ENCODE measurements at regions not wholly inside any gene's neighbourhood (a gene's known extent, or its start where the extent isn't known, plus 50 kb on each side); places are given as distances from the start of the nearest gene placed in this dataset.

DNA sequence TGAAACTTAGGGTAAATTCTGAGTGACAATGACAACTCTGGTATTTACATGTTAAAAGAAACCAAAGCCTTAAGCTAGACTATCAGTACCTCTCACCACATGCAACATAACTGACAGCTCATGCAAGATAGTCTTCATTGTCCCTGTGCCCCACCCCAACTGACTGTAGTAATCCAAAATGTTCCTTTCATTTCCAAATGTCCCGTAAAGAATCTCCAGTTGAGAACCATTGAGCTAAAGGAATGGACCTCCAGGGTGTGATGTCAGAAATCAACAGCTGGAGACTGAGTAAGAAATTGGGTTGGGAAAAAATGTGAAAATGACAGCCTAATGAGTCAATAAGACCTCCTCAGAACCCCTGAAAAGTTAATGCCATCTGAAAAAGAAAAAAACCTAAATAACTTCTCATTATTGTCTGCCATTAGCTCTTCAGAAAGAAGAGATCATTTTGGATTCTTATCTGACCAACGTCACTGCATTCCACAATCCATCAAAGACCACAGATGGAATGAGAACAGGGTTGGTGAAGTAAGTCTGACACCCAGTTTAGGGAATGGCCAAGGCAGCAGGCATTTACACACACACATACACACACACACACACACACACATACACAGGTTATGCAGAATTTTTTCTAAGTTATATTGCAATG, 51.7 kb upstream of the ACVR2A start:
- ChIA-PET CTCF (interaction anchor here (1.4 to 2.0 kb wide), 3 partner anchors 15 to 710 kb away, joined by 3 to 5 read pairs (median 3); no protein-coding TSS in a partner anchor), POLR2A (no interaction called here)
- DNase-seq (ENCODE audit: extremely low spot score) = no peak
- TF ChIP-seq, protein P1, sequence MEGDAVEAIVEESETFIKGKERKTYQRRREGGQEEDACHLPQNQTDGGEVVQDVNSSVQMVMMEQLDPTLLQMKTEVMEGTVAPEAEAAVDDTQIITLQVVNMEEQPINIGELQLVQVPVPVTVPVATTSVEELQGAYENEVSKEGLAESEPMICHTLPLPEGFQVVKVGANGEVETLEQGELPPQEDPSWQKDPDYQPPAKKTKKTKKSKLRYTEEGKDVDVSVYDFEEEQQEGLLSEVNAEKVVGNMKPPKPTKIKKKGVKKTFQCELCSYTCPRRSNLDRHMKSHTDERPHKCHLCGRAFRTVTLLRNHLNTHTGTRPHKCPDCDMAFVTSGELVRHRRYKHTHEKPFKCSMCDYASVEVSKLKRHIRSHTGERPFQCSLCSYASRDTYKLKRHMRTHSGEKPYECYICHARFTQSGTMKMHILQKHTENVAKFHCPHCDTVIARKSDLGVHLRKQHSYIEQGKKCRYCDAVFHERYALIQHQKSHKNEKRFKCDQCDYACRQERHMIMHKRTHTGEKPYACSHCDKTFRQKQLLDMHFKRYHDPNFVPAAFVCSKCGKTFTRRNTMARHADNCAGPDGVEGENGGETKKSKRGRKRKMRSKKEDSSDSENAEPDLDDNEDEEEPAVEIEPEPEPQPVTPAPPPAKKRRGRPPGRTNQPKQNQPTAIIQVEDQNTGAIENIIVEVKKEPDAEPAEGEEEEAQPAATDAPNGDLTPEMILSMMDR (IDR thresholded peaks at IDR 0.05; ENCODE audit: control extremely low read depth, extremely low read depth, low read depth, missing control alignments) = no peak

DNA sequence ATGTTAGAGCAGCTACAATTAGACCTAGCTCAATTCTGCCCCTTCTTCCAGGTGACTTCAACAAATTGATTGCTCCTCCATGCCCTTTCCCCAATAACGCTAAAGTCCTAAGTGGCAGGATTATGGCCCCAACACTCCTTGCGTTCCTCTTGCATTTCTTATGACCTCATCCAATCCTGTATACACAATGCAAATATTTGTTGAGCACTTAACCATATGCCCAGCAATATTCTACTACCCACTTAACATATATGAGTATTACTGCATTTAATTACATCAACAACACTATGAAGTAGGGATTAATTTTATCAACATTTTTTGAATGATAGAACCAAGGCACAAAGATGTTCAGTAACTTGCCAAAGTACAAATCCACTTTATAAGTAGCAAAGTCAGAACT, 54.2 kb upstream of the ACVR2A start:
- CTCF ChIA-PET = interaction anchor here (0.9 to 1.5 kb wide), 4 partner anchors 11 to 16 kb away, joined by 3 to 5 read pairs (median 3); no protein-coding TSS in a partner anchor
- DNase-seq (ENCODE audit: extremely low spot score) = no peak
- POLR2A ChIA-PET = no interaction called here
- TF ChIP-seq, protein P1 (IDR thresholded peaks at IDR 0.05; ENCODE audit: control extremely low read depth, extremely low read depth, low read depth, missing control alignments) = no peak

DNA sequence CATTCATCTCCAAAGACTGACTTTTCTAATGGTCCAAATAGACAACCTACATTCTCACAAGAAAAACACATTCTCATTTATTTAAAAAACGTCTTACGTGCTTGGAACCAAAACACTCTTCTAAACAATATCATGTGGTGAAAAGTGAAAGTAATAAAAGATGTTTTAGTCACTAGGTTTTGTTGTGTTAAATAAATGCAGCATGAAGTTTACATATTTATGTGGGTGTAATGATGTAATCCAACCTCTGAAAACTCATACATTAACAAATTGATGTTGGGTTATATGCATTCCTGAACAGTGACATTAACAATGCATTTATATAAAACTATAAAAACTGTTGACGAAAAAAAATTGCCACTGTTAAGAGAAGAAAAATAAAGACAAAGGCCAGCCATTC, 55.1 kb upstream of the ACVR2A start:
- TF ChIP-seq, protein P1 (IDR thresholded peaks at IDR 0.05; ENCODE audit: control extremely low read depth, extremely low read depth, low read depth, missing control alignments) = no peak
- no peak for DNase-seq (ENCODE audit: extremely low spot score)
- POLR2A ChIA-PET = no interaction called here
- CTCF ChIA-PET = interaction anchor here (0.7 to 1.5 kb wide), 4 partner anchors 10 to 719 kb away, joined by 3 to 5 read pairs (median 4); no protein-coding TSS in a partner anchor

DNA sequence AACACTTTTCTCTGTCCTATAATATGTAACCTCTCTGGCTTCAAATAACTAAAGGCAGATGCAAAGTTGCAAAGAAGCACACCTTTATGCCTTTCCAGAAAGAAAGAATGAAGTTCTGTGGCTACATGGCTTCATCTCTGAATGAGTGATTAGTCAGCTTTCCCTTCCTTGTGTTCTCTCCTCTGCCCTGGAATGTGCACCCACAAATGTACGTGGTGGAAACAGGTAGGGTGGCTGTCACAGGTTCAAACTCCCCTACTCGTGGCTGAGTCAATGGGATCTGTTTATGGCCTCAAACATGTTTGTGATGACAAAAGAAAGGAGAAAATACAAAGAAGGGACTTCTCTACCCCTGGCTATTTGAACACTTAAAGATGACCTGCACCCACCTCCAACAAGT, 55.5 kb upstream of the ACVR2A start:
- ChIA-PET CTCF (interaction anchor here (0.9 to 1.5 kb wide), 2 partner anchors 11 to 14 kb away, joined by 3 to 5 read pairs; no protein-coding TSS in a partner anchor), POLR2A (no interaction called here)
- TF ChIP-seq, protein P1 (IDR thresholded peaks at IDR 0.05; ENCODE audit: control extremely low read depth, extremely low read depth, low read depth, missing control alignments) = no peak
- DNase-seq (ENCODE audit: extremely low spot score) = no peak

DNA sequence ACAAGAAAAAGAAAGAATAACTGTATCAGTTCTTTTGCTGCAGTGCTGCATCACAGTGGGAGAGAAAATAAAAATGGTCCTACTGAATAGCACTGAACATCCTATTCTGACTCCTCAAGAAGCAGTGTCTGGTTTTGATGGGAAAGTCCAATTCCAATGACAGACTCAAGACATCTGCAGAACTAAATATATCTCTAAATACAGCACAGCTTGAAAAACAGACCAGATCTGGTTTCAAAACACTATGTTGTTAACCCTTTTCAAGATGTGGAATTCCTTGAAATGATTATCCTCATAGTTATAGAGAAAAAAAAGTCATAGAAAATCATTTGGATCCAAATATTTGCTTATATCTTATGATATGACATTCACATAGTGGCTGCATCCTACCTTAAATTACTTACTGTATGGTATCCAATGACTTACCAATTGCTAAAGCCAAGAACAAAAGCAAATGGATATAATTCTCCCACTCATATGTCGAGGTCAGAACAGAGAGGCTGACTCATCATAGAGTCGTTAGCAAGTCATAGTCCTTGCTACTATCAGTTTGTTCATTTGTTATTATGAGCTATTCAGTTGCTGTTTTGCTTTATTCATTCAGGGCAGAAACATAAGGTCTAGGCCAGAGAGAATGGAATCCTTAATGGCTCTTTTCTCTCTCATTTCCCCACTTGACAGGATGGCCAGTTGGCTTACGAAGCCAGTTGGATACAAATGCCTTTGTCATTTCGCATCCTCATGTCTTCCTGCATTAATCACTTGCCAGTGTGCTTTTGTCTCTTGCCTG, 62.5 kb upstream of the ACVR2A start:
- POLR2A ChIA-PET = no interaction called here
- TF ChIP-seq, protein P1 (IDR thresholded peaks at IDR 0.05; ENCODE audit: control extremely low read depth, extremely low read depth, low read depth, missing control alignments) = no peak
- CTCF ChIA-PET = no interaction called here

DNA sequence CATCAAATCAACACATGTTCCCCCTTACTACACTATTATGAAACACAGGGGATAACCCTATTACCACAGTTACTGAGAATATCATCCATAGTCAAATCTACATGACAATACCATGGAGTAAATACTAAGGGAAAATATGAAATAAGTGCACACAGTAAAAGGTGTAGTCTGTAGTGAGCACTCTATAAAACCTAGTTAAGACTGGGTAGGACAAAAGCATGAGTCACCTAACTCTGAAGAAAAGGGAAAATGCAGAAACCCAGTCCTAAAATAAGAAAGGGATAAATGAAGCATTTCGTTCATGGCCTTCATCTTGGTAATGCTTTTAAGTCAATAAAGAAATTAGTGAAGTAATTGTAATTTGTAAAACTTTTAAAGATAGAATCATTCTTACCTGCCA, 65.4 kb upstream of the ACVR2A start:
- no peak for DNase-seq (ENCODE audit: extremely low spot score)
- POLR2A ChIA-PET = no interaction called here
- CTCF ChIA-PET = interaction anchor here (1.2 to 1.8 kb wide), 3 partner anchors 11 to 24 kb away, joined by 3 to 4 read pairs (median 3); no protein-coding TSS in a partner anchor
- TF ChIP-seq, protein P1 (IDR thresholded peaks at IDR 0.05; ENCODE audit: control extremely low read depth, extremely low read depth, low read depth, missing control alignments) = no peak

More for the DNA sequence above, 62.5 kb upstream of the ACVR2A start:
- DNase-seq (ENCODE audit: extremely low spot score) = no peak
